ENCODE measurements at regions not wholly inside any gene's neighbourhood (a gene's known extent, or its start where the extent isn't known, plus 50 kb on each side); places are given as distances from the start of the nearest gene placed in this dataset.

- TF ChIP-seq, protein P1, sequence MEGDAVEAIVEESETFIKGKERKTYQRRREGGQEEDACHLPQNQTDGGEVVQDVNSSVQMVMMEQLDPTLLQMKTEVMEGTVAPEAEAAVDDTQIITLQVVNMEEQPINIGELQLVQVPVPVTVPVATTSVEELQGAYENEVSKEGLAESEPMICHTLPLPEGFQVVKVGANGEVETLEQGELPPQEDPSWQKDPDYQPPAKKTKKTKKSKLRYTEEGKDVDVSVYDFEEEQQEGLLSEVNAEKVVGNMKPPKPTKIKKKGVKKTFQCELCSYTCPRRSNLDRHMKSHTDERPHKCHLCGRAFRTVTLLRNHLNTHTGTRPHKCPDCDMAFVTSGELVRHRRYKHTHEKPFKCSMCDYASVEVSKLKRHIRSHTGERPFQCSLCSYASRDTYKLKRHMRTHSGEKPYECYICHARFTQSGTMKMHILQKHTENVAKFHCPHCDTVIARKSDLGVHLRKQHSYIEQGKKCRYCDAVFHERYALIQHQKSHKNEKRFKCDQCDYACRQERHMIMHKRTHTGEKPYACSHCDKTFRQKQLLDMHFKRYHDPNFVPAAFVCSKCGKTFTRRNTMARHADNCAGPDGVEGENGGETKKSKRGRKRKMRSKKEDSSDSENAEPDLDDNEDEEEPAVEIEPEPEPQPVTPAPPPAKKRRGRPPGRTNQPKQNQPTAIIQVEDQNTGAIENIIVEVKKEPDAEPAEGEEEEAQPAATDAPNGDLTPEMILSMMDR (IDR thresholded peaks at IDR 0.05 in 8 of 11, conservative IDR thresholded peaks at IDR 0.05 in 3 of 11): no peak
- TF ChIP-seq POLR2A (IDR thresholded peaks at IDR 0.05): no peak
Measured at GRCh38 chr9:85871008-85871407, 69.9 kb upstream of the NAA35 start.
